Ishikawa (cell line): ENCODE measurements at regions not wholly inside any gene's neighbourhood (a gene's known extent, or its start where the extent isn't known, plus 50 kb on each side); places are given as distances from the start of the nearest gene placed in this dataset.

Experiments
- CEBPB ChIP-seq: IDR thresholded peaks from 2 replicates; pipeline ENCODE4 v1.6.1; 2012
- CREB1 ChIP-seq: IDR thresholded peaks from 2 replicates; pipeline ENCODE4 v1.6.1; 2012; ENCODE audit warnings: low read depth
- EGR1 ChIP-seq: IDR thresholded peaks from 2 replicates; pipeline ENCODE4 v1.6.1; 2012
- EP300 ChIP-seq: IDR thresholded peaks from 2 replicates; pipeline ENCODE4 v1.6.1; 2012; ENCODE audit warnings: borderline replicate concordance
- FOXM1 ChIP-seq: IDR thresholded peaks from 2 replicates; pipeline ENCODE4 v1.6.1; 2012; ENCODE audit warnings: low read depth, borderline replicate concordance
- NFIC ChIP-seq: IDR thresholded peaks from 2 replicates; pipeline ENCODE4 v1.6.1; 2012
- RAD21 ChIP-seq: IDR thresholded peaks from 2 replicates; pipeline ENCODE4 v1.6.1; 2012; ENCODE audit warnings: low read depth
- TAF1 ChIP-seq: IDR thresholded peaks from 2 replicates; pipeline ENCODE4 v1.6.1; 2012; ENCODE audit warnings: low read depth, mild to moderate bottlenecking
- TCF12 ChIP-seq: IDR thresholded peaks from 2 replicates; pipeline ENCODE4 v1.6.1; 2012; ENCODE audit warnings: low read depth
- TEAD4 ChIP-seq: IDR thresholded peaks from 2 replicates; pipeline ENCODE4 v1.6.1; 2012
- YY1 ChIP-seq: IDR thresholded peaks from 2 replicates; pipeline ENCODE4 v1.6.1; 2012; ENCODE audit warnings: low read depth
- ZBTB7A ChIP-seq: IDR thresholded peaks from 2 replicates; pipeline ENCODE4 v1.6.1; 2012; ENCODE audit warnings: low read depth
- TF ChIP-seq, protein P1 (sequence below): IDR thresholded peaks from 2 replicates; pipeline ENCODE4 v1.6.1; 2012
- TF ChIP-seq, protein P2 (sequence below): IDR thresholded peaks from 2 replicates; pipeline ENCODE4 v1.6.1; 2012; ENCODE audit warnings: low read depth, mild to moderate bottlenecking
- TF ChIP-seq, protein P3 (sequence below): IDR thresholded peaks from 2 replicates; pipeline ENCODE4 v1.6.1; 2012

DNA sequence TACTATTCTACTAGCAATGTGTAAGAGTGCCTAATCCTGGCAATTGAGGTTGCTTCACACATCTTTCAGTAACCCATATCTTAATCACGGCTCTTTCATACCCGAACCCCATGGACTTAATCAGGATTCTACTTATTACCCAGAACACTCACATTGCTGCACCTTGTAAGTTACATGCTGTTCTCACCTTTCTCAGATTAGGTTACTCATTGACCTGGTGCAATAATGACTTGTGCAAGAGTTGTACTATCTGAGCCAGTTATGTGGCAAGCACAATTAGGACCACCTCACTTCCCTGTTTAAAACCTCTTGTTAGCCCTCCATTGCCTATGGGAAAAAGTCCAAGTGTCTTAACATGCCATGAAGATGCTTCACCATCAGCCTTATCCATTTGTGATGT is 306.7 kb upstream of the E2F7 start:
- TF ChIP-seq EGR1 (no peak), ZBTB7A (no peak), CREB1 (no peak), YY1 (no peak), CEBPB (no peak), TAF1 (no peak)

DNA sequence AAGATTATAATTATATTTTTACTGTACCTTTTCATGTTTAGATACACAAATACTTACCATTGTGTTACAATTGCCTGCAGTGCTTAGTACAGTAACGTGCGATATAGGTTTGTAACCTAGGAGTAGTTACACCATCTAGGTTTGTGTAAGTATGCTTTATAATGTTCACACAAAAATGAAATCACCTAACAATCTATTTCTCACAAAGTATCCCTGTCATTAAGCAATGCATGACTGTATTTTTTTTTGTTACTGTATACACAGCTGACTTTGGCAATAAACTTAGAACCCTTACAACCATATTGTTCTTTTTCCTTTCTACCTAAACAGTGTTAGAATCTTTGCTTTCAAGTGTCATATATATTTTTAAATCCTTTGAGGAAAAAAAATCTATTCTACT is 303.0 kb upstream of the E2F7 start:
- TF ChIP-seq NFIC (no peak), TAF1 (no peak), EP300 (no peak), CEBPB (no peak), RAD21 (no peak), TCF12 (no peak), ZBTB7A (no peak), FOXM1 (no peak), EGR1 (no peak)
- TF ChIP-seq, protein P1, sequence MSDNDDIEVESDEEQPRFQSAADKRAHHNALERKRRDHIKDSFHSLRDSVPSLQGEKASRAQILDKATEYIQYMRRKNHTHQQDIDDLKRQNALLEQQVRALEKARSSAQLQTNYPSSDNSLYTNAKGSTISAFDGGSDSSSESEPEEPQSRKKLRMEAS: no peak
- TF ChIP-seq, protein P2, sequence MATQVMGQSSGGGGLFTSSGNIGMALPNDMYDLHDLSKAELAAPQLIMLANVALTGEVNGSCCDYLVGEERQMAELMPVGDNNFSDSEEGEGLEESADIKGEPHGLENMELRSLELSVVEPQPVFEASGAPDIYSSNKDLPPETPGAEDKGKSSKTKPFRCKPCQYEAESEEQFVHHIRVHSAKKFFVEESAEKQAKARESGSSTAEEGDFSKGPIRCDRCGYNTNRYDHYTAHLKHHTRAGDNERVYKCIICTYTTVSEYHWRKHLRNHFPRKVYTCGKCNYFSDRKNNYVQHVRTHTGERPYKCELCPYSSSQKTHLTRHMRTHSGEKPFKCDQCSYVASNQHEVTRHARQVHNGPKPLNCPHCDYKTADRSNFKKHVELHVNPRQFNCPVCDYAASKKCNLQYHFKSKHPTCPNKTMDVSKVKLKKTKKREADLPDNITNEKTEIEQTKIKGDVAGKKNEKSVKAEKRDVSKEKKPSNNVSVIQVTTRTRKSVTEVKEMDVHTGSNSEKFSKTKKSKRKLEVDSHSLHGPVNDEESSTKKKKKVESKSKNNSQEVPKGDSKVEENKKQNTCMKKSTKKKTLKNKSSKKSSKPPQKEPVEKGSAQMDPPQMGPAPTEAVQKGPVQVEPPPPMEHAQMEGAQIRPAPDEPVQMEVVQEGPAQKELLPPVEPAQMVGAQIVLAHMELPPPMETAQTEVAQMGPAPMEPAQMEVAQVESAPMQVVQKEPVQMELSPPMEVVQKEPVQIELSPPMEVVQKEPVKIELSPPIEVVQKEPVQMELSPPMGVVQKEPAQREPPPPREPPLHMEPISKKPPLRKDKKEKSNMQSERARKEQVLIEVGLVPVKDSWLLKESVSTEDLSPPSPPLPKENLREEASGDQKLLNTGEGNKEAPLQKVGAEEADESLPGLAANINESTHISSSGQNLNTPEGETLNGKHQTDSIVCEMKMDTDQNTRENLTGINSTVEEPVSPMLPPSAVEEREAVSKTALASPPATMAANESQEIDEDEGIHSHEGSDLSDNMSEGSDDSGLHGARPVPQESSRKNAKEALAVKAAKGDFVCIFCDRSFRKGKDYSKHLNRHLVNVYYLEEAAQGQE: no peak
- TF ChIP-seq, protein P3, sequence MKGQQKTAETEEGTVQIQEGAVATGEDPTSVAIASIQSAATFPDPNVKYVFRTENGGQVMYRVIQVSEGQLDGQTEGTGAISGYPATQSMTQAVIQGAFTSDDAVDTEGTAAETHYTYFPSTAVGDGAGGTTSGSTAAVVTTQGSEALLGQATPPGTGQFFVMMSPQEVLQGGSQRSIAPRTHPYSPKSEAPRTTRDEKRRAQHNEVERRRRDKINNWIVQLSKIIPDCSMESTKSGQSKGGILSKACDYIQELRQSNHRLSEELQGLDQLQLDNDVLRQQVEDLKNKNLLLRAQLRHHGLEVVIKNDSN: no peak

- TF ChIP-seq, protein P3: no peak
- no peak for TF ChIP-seq TCF12
- TF ChIP-seq TAF1: no peak
- TF ChIP-seq EP300: no peak
- no peak for TF ChIP-seq CEBPB
- TF ChIP-seq TEAD4: no peak
- TF ChIP-seq CREB1: no peak
- TF ChIP-seq, protein P2: no peak
- no peak for TF ChIP-seq YY1
- TF ChIP-seq EGR1: no peak
- no peak for TF ChIP-seq NFIC
- no peak for TF ChIP-seq RAD21
- TF ChIP-seq, protein P1: no peak
- no peak for TF ChIP-seq FOXM1
- TF ChIP-seq ZBTB7A: no peak
Measured at GRCh38 chr12:77366616-77367015, 301.2 kb upstream of the E2F7 start.

DNA sequence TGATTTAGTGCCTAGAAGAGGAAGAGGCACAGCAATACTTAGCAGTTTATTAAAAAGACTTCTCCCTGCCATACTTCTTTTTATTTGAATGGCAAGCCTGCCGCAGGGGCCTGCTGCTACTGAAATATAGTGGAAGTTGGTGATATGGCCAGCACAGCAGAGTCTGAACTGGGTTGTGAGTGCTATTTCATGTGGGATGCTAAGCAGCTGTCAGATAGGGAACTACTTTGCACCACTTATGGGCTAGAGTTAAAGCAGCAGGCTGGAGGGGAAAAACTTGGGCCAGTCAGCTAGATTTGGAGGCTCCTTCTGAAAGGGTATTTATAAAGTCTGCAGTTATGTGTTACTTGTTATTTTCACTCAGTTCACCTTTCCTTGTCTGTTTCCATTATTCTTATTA is 299.0 kb upstream of the E2F7 start:
- TF ChIP-seq RAD21 (no peak), NFIC (no peak), TCF12 (no peak), TAF1 (no peak), FOXM1 (no peak), YY1 (no peak), ZBTB7A (no peak), CREB1 (no peak), EGR1 (no peak), TEAD4 (no peak), CEBPB (no peak)
- TF ChIP-seq, protein P2: no peak
